ENCODE measurements at regions not wholly inside any gene's neighbourhood (a gene's known extent, or its start where the extent isn't known, plus 50 kb on each side); places are given as distances from the start of the nearest gene placed in this dataset.

- no peak overlapping the region for H3K4me3 ChIP-seq
- intact Hi-C loops (cut with DNase I; ENCODE audit: low total_unique reads) = no loop called here
- DNase-seq = no peak
These were observed 741.8 kb upstream of the INTU start for GRCh38 chr4:126890994-126891393.

GRCh38 chr4:126894963-126895362 is 737.8 kb upstream of the INTU start:
- peaks cover 0 to 17% (median 2%) of the 10 kb centered on the region in 4 donors for H3K4me1 ChIP-seq
- no peak for DNase-seq
- H3K27ac ChIP-seq = no peak overlapping the region
- H3K36me3 ChIP-seq = no peaks in the 10 kb centered on the region
- TF ChIP-seq CTCF (IDR thresholded peaks at IDR 0.05) = no peak
- H3K27me3 ChIP-seq = no peaks in the 10 kb centered on the region
- H3K9me3 ChIP-seq = no peaks in the 10 kb centered on the region
- intact Hi-C loops (cut with DNase I; ENCODE audit: low total_unique reads) = no loop called here
- no peak overlapping the region for H3K4me3 ChIP-seq

More at GRCh38 chr4:126890994-126891393, 741.8 kb upstream of the INTU start:
- Histone ChIP-seq H3K9me3 (no peaks in the 10 kb centered on the region), H3K36me3 (no peaks in the 10 kb centered on the region), H3K4me1 (peaks cover 0 to 14% (median 2%) of the 10 kb centered on the region in 4 donors), H3K27me3 (no peaks in the 10 kb centered on the region), H3K27ac (no peak overlapping the region)
- no peak for TF ChIP-seq CTCF (IDR thresholded peaks at IDR 0.05)

- H3K27me3 ChIP-seq = no peaks in the 10 kb centered on the region
- no peak for TF ChIP-seq CTCF (IDR thresholded peaks at IDR 0.05)
- H3K9me3 ChIP-seq = no peaks in the 10 kb centered on the region
- no peak overlapping the region for H3K4me3 ChIP-seq
- H3K4me1 ChIP-seq = peaks cover 0 to 26% (median 4%) of the 10 kb centered on the region in 4 donors
- DNase-seq = no peak
- H3K36me3 ChIP-seq = no peaks in the 10 kb centered on the region
- intact Hi-C loops (cut with DNase I; ENCODE audit: low total_unique reads) = no loop called here
- no peak overlapping the region for H3K27ac ChIP-seq
These were observed 736.7 kb upstream of the INTU start for GRCh38 chr4:126895988-126896570.

GRCh38 chr4:126897038-126897437 is 735.7 kb upstream of the INTU start:
- intact Hi-C loops (cut with DNase I; ENCODE audit: low total_unique reads) = no loop called here
- no peak overlapping the region for H3K4me3 ChIP-seq
- no peaks in the 10 kb centered on the region for H3K9me3 ChIP-seq
- H3K27ac ChIP-seq = no peak overlapping the region
- DNase-seq = no peak
- H3K4me1 ChIP-seq = peaks cover 0 to 26% (median 4%) of the 10 kb centered on the region in 4 donors
- H3K36me3 ChIP-seq = no peaks in the 10 kb centered on the region
- no peak for TF ChIP-seq CTCF (IDR thresholded peaks at IDR 0.05)
- no peaks in the 10 kb centered on the region for H3K27me3 ChIP-seq

GRCh38 chr4:126898815-126899214 is 733.9 kb upstream of the INTU start:
- Histone ChIP-seq H3K36me3 (no peaks in the 10 kb centered on the region), H3K27me3 (no peaks in the 10 kb centered on the region), H3K9me3 (no peaks in the 10 kb centered on the region), H3K4me3 (no peak overlapping the region), H3K27ac (peak overlapping the region; percentile 43 to 71), H3K4me1 (peaks cover 0 to 38% (median 4%) of the 10 kb centered on the region in 4 donors)
- DNase-seq = no peak
- intact Hi-C loops (cut with DNase I; ENCODE audit: low total_unique reads) = no loop called here
- TF ChIP-seq CTCF (IDR thresholded peaks at IDR 0.05) = no peak
